HCT116 (cell line): ENCODE measurements at regions not wholly inside any gene's neighbourhood (a gene's known extent, or its start where the extent isn't known, plus 50 kb on each side); places are given as distances from the start of the nearest gene placed in this dataset.

Experiments used
- ATAC-seq: fragments of 200-7000 bp; cut with Tn5 transposase; 2 replicates; pipeline ENCODE4 v1.9.1; 2020; ENCODE audit warnings: mild to moderate bottlenecking, moderate library complexity
- BruUV-seq: library from RNA; stranded (reverse); fragments of 400-500 nt; replicated peaks from 2 replicates; lab custom pipeline; 2021; lab: Mats Ljungman, UMichigan
- CTCF ChIA-PET: fragments of 300-600 bp; sonication (Branson Sonifier 250); formaldehyde crosslinking; loops from one replicate; lab custom pipeline; 2021; ENCODE audit warnings: antibody characterized with exemption; lab: Charles Lee
- POLR2A ChIA-PET: fragments of 300-600, 350-600 bp; sonication (Branson Sonifier 250); formaldehyde crosslinking; loops from one replicate; lab custom pipeline; 2021; ENCODE audit warnings: antibody characterized with exemption; lab: Charles Lee
- RAD21 ChIA-PET, 2 experiments: fragments of 300-600 bp; sonication (Branson Sonifier 250); formaldehyde crosslinking; loops; one replicate each; lab custom pipeline; 2023; ENCODE audit warnings: low total read pairs in 2 of 2; ENCODE audit not compliant: uncharacterized antibody in 2 of 2, unreplicated experiment in 2 of 2, low non-redundant PET in 1 of 2; lab: Charles Lee
- DNase-seq: peaks from one replicate; pipeline ENCODE4 v3.0.0-alpha.2; 2010; ENCODE audit warnings: low read depth, low spot score
- H2AFZ ChIP-seq: fragments of 200-600 bp; shearing (Covaris generic), sonication (generic); 2 replicates; pipeline ENCODE4 v1.6.1; 2017; ENCODE audit warnings: low read depth, mixed run types, mixed read lengths, antibody characterized with exemption, low read length; ENCODE audit not compliant: poor library complexity, severe bottlenecking
- H3K27ac ChIP-seq: 2 replicates; pipeline ENCODE4 v1.5.1; 2012; ENCODE audit warnings: low read depth, low read length
- H3K27me3 ChIP-seq: fragments of 200-600 bp; sonication (generic); 2 replicates; pipeline ENCODE4 v1.6.1; 2016; ENCODE audit warnings: mixed run types, low read length, mixed read lengths; ENCODE audit not compliant: insufficient read depth
- H3K36me3 ChIP-seq, 2 experiments: fragments of 200-500 bp in 1 of 2; fragments of 200-600 bp in 1 of 2; sonication (Bioruptor generic) in 1 of 2; sonication (generic) in 1 of 2; 2 replicates each; pipeline versions ENCODE4 v1.5.1 to v1.6.1; 2014 to 2016; ENCODE audit warnings: low read length in 2 of 2, inconsistent platforms in 1 of 2, mixed read lengths in 1 of 2, mixed run types in 1 of 2; ENCODE audit not compliant: insufficient read depth in 2 of 2, control insufficient read depth in 1 of 2
- H3K4me1 ChIP-seq, 2 experiments: fragments of 200-600 bp in 1 of 2; sonication (generic) in 1 of 2; 2 replicates each; pipeline versions ENCODE4 v1.5.1 to v1.6.1; 2012 to 2017; ENCODE audit warnings: low read length in 2 of 2, inconsistent platforms in 1 of 2, mild to moderate bottlenecking in 1 of 2, mixed read lengths in 1 of 2, mixed run types in 1 of 2, moderate library complexity in 1 of 2; ENCODE audit not compliant: insufficient read depth in 2 of 2, control insufficient read depth in 1 of 2
- H3K4me2 ChIP-seq: fragments of 200-600 bp; sonication (generic); 2 replicates; pipeline ENCODE4 v1.6.1; 2017; ENCODE audit warnings: mixed run types, low read length, mixed read lengths
- H3K4me3 ChIP-seq, 2 experiments: fragments of 200-600 bp in 1 of 2; sonication (generic) in 1 of 2; replicated peaks in 1 of 2; 2 replicates each; pipeline ENCODE4 v1.5.1; 2011 to 2016; ENCODE audit warnings: low read length in 2 of 2, control low read depth in 1 of 2, low read depth in 1 of 2, mild to moderate bottlenecking in 1 of 2, mixed read lengths in 1 of 2, mixed run types in 1 of 2
- H3K79me2 ChIP-seq: fragments of 200-600 bp; sonication (generic); 2 replicates; pipeline ENCODE4 v1.6.1; 2017; ENCODE audit warnings: mild to moderate bottlenecking, mixed run types, low read length, moderate library complexity, mixed read lengths; ENCODE audit not compliant: insufficient read depth
- H3K9ac ChIP-seq: fragments of 200-600 bp; sonication (generic); 2 replicates; pipeline ENCODE4 v1.6.1; 2016; ENCODE audit warnings: low read length, mixed read lengths
- H3K9me2 ChIP-seq: fragments of 200-600 bp; sonication (generic), shearing (Covaris generic); 2 replicates; pipeline ENCODE4 v1.6.1; 2017; ENCODE audit warnings: mixed run types, mild to moderate bottlenecking, moderate library complexity; ENCODE audit not compliant: insufficient read depth
- H3K9me3 ChIP-seq, 2 experiments: fragments of 200-500 bp in 1 of 2; fragments of 200-600 bp in 1 of 2; sonication (Bioruptor generic) in 1 of 2; sonication (generic) in 1 of 2; 2 replicates each; pipeline ENCODE4 v1.6.1; 2014 to 2017; ENCODE audit warnings: low read length in 2 of 2, mixed read lengths in 2 of 2, inconsistent platforms in 1 of 2, low read depth in 1 of 2, mild to moderate bottlenecking in 1 of 2, mixed run types in 1 of 2, moderate library complexity in 1 of 2; ENCODE audit not compliant: control insufficient read depth in 1 of 2, insufficient read depth in 1 of 2
- H4K20me1 ChIP-seq: fragments of 200-600 bp; sonication (generic), shearing (Covaris generic); 2 replicates; pipeline ENCODE4 v1.6.1; 2017; ENCODE audit warnings: mixed run types, mild to moderate bottlenecking, moderate library complexity; ENCODE audit not compliant: insufficient read depth
- JUND ChIP-seq: IDR thresholded peaks from 2 replicates; pipeline ENCODE4 v1.6.1; 2012
- SIN3A ChIP-seq: IDR thresholded peaks from 2 replicates; pipeline ENCODE4 v1.6.1; 2012; ENCODE audit warnings: low read depth
- YY1 ChIP-seq: IDR thresholded peaks from 2 replicates; pipeline ENCODE4 v1.6.1; 2011; ENCODE audit warnings: low read length, low read depth, moderate library complexity, mild to moderate bottlenecking; ENCODE audit not compliant: insufficient replicate concordance; ENCODE audit errors: extremely low read depth
- intact Hi-C: fragments of 100-400 bp; cut with micrococcal nuclease; formaldehyde crosslinking; loops from 2 replicates; pipeline ENCODE4 v1.10.0; 2022
- TF ChIP-seq, protein P1 (sequence below): IDR thresholded peaks from 2 replicates; pipeline ENCODE4 v1.6.1; 2011; ENCODE audit warnings: mild to moderate bottlenecking, low read length, moderate library complexity; ENCODE audit not compliant: insufficient replicate concordance; ENCODE audit errors: extremely low read depth

DNA sequence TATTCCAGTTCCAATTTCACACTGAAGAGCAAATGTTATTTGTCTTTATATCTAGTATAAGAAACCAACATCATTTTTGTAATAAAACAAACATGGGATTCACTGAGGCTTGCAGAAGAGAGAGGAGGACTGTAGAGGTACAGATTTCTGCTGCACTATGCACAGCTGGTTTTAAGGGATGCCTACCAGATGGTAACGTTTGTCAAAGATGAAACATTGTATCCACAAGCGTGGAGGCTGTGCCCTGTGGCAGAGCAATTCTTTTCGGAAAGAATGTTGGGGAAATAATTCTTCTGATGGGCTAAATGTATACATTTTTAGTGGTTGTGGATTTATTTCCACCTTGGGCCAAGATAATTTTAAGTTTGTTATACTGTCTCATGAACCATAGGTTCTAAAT is 272.4 kb downstream of the DUSP10 start:
- Histone ChIP-seq H3K27me3 (no peaks in the 10 kb centered on the region), H3K36me3 (no peaks in the 10 kb centered on the region), H3K4me1 (no peaks in the 10 kb centered on the region), H3K4me2 (no peak overlapping the region), H3K9ac (no peak overlapping the region), H3K79me2 (no peaks in the 10 kb centered on the region), H4K20me1 (no peaks in the 10 kb centered on the region), H3K9me3 (no peaks in the 10 kb centered on the region), H3K9me2 (no peaks in the 10 kb centered on the region), H3K27ac (no peak overlapping the region), H2AFZ (no peak overlapping the region), H3K4me3 (no peak overlapping the region)
- DNase-seq: no peak
- no TSS peak for BruUV-seq
- no peak for ATAC-seq
- ChIA-PET POLR2A (no interaction called here), RAD21 (no interaction called here), CTCF (no interaction called here)
- intact Hi-C loops: no loop called here
- TF ChIP-seq, protein P1, sequence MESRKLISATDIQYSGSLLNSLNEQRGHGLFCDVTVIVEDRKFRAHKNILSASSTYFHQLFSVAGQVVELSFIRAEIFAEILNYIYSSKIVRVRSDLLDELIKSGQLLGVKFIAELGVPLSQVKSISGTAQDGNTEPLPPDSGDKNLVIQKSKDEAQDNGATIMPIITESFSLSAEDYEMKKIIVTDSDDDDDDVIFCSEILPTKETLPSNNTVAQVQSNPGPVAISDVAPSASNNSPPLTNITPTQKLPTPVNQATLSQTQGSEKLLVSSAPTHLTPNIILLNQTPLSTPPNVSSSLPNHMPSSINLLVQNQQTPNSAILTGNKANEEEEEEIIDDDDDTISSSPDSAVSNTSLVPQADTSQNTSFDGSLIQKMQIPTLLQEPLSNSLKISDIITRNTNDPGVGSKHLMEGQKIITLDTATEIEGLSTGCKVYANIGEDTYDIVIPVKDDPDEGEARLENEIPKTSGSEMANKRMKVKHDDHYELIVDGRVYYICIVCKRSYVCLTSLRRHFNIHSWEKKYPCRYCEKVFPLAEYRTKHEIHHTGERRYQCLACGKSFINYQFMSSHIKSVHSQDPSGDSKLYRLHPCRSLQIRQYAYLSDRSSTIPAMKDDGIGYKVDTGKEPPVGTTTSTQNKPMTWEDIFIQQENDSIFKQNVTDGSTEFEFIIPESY: no peak
- no peak for TF ChIP-seq YY1

GRCh38 chr1:221470000-221470698 is 271.7 kb downstream of the DUSP10 start:
- Histone ChIP-seq H3K9me2 (no peaks in the 10 kb centered on the region), H3K9ac (no peak overlapping the region), H3K4me3 (no peak overlapping the region), H2AFZ (no peak overlapping the region), H3K4me2 (no peak overlapping the region), H3K36me3 (no peaks in the 10 kb centered on the region), H4K20me1 (no peaks in the 10 kb centered on the region), H3K27ac (no peak overlapping the region), H3K4me1 (no peaks in the 10 kb centered on the region), H3K9me3 (no peaks in the 10 kb centered on the region), H3K27me3 (no peaks in the 10 kb centered on the region), H3K79me2 (no peaks in the 10 kb centered on the region)
- ChIA-PET CTCF (no interaction called here), POLR2A (no interaction called here), RAD21 (no interaction called here)
- no peak for ATAC-seq
- no TSS peak for BruUV-seq
- DNase-seq: no peak
- no peak for TF ChIP-seq JUND
- TF ChIP-seq SIN3A: no peak
- intact Hi-C loops: no loop called here
